NB4 (cell line): ENCODE measurements at regions not wholly inside any gene's neighbourhood (a gene's known extent, or its start where the extent isn't known, plus 50 kb on each side); places are given as distances from the start of the nearest gene placed in this dataset.
"Not testable (repeated sequence)": the region's sequence is repeated elsewhere in the genome, so short reads cannot be mapped to it uniquely, and the experiment has no call there.

Source experiments
- DNase-seq: peaks from one replicate; pipeline ENCODE4 v3.0.0; 2010; ENCODE audit warnings: low read depth
- H3K4me3 ChIP-seq: one replicate; pipeline ENCODE4 v1.5.1; 2011; ENCODE audit warnings: mild to moderate bottlenecking, low read depth, low read length, moderate library complexity
- CTCF ChIP-seq: IDR thresholded peaks from one replicate; pipeline ENCODE4 v1.5.1; 2012; ENCODE audit warnings: low read depth, low read length
- MAX ChIP-seq: IDR thresholded peaks from 2 replicates; pipeline ENCODE4 v1.6.1; 2011; ENCODE audit warnings: low read depth, low read length
- MYC ChIP-seq: IDR thresholded peaks from 2 replicates; pipeline ENCODE4 v1.6.1; 2011; ENCODE audit warnings: low read depth, low read length
- POLR2A ChIP-seq: IDR thresholded peaks from 2 replicates; pipeline ENCODE4 v1.6.1; 2011; ENCODE audit warnings: mild to moderate bottlenecking; ENCODE audit not compliant: insufficient read length; ENCODE audit errors: extremely low read depth

GRCh38 chr1:166590161-166590560, 249.1 kb upstream of the POGK start:
- DNase-seq = no peak
- no peak for TF ChIP-seq MAX
- no peak for TF ChIP-seq CTCF
- TF ChIP-seq MYC = no peak
- no peak for TF ChIP-seq POLR2A
- H3K4me3 ChIP-seq = no peak overlapping the region

GRCh38 chr1:166594646-166595045, 244.6 kb upstream of the POGK start:
- DNase-seq = no peak
- no peak for TF ChIP-seq MYC
- TF ChIP-seq CTCF = no peak
- no peak for TF ChIP-seq MAX
- no peak for TF ChIP-seq POLR2A
- H3K4me3 ChIP-seq = no peak overlapping the region

- no peak for DNase-seq
- no peak for TF ChIP-seq CTCF
- no peak for TF ChIP-seq POLR2A
- TF ChIP-seq MAX = no peak
- no peak for TF ChIP-seq MYC
- no peak overlapping the region for H3K4me3 ChIP-seq
These were observed 241.8 kb upstream of the POGK start for GRCh38 chr1:166597516-166597915.

GRCh38 chr1:166600574-166600973, 238.7 kb upstream of the POGK start:
- no peak overlapping the region for H3K4me3 ChIP-seq
- TF ChIP-seq MYC = no peak
- no peak for TF ChIP-seq POLR2A
- no peak for TF ChIP-seq CTCF
- no peak for TF ChIP-seq MAX
- no peak for DNase-seq

GRCh38 chr1:166601650-166602278, 237.5 kb upstream of the POGK start:
- no peak for DNase-seq
- no peak for TF ChIP-seq CTCF
- no peak for TF ChIP-seq MAX
- no peak for TF ChIP-seq MYC
- TF ChIP-seq POLR2A = no peak
- H3K4me3 ChIP-seq = no peak overlapping the region

GRCh38 chr1:166602801-166603200, 236.5 kb upstream of the POGK start:
- not testable (repeated sequence) for DNase-seq, H3K4me3 ChIP-seq
